DND-41 (cell line): ENCODE measurements at regions not wholly inside any gene's neighbourhood (a gene's known extent, or its start where the extent isn't known, plus 50 kb on each side); places are given as distances from the start of the nearest gene placed in this dataset.

ENCODE experiments used
- ATAC-seq: fragments of 200-7000 bp; cut with Tn5 transposase; 3 replicates; pipeline ENCODE4 v1.9.1; 2021; ENCODE audit warnings: low read depth; ENCODE audit not compliant: insufficient read depth
- DNase-seq: peaks from one replicate; pipeline ENCODE4 v3.0.0-alpha.2; 2020
- H2AFZ ChIP-seq: 2 replicates; pipeline ENCODE4 v1.6.0; 2012; ENCODE audit warnings: low read depth, low read length
- H3K27ac ChIP-seq: 2 replicates; pipeline ENCODE4 v1.5.1; 2012; ENCODE audit warnings: low read length, inconsistent platforms
- H3K27me3 ChIP-seq: fragments of 200-600 bp; sonication (generic); 2 replicates; pipeline ENCODE4 v1.6.0; 2012; ENCODE audit warnings: low read length, mild to moderate bottlenecking, inconsistent platforms; ENCODE audit not compliant: insufficient read depth, poor library complexity
- H3K36me3 ChIP-seq: 2 replicates; pipeline ENCODE4 v1.5.1; 2012; ENCODE audit warnings: low read length, inconsistent platforms; ENCODE audit not compliant: insufficient read depth
- H3K4me1 ChIP-seq: 2 replicates; pipeline ENCODE4 v1.5.1; 2012; ENCODE audit warnings: mild to moderate bottlenecking, low read length; ENCODE audit not compliant: insufficient read depth
- H3K4me2 ChIP-seq: 2 replicates; pipeline ENCODE4 v1.6.0; 2012; ENCODE audit warnings: mild to moderate bottlenecking, moderate library complexity, low read length, inconsistent platforms; ENCODE audit not compliant: insufficient read depth
- H3K4me3 ChIP-seq, 2 experiments: fragments of 200-600 bp in 1 of 2; shearing (Covaris generic) in 1 of 2; 2 replicates each; pipeline ENCODE4 v1.5.1; 2012 to 2016; ENCODE audit warnings: inconsistent platforms in 2 of 2, low read length in 2 of 2, mild to moderate bottlenecking in 2 of 2, low read depth in 1 of 2, moderate library complexity in 1 of 2
- H3K79me2 ChIP-seq: 2 replicates; pipeline ENCODE4 v1.6.0; 2012; ENCODE audit warnings: low read length, inconsistent platforms; ENCODE audit not compliant: insufficient read depth
- H3K9ac ChIP-seq: 2 replicates; pipeline ENCODE4 v1.6.0; 2012; ENCODE audit warnings: low read depth, mild to moderate bottlenecking, inconsistent platforms, low read length, moderate library complexity
- H3K9me3 ChIP-seq: 2 replicates; pipeline ENCODE4 v1.5.1; 2012; ENCODE audit warnings: low read length, moderate library complexity, mild to moderate bottlenecking, inconsistent platforms; ENCODE audit not compliant: insufficient read depth, severe bottlenecking
- H4K20me1 ChIP-seq: 2 replicates; pipeline ENCODE4 v1.6.0; 2012; ENCODE audit warnings: low read length; ENCODE audit not compliant: insufficient read depth
- CTCF ChIP-seq: IDR thresholded peaks from 2 replicates; pipeline ENCODE4 v1.5.1; 2012; ENCODE audit warnings: borderline replicate concordance, low read length, moderate library complexity, mild to moderate bottlenecking; ENCODE audit not compliant: poor library complexity, severe bottlenecking; ENCODE audit errors: extremely low read depth
- EZH2 ChIP-seq: IDR thresholded peaks from 3 replicates; pipeline ENCODE4 v1.6.1; 2012; ENCODE audit warnings: borderline replicate concordance, low read depth, mild to moderate bottlenecking, moderate library complexity, low read length, inconsistent platforms; ENCODE audit not compliant: severe bottlenecking

DNA sequence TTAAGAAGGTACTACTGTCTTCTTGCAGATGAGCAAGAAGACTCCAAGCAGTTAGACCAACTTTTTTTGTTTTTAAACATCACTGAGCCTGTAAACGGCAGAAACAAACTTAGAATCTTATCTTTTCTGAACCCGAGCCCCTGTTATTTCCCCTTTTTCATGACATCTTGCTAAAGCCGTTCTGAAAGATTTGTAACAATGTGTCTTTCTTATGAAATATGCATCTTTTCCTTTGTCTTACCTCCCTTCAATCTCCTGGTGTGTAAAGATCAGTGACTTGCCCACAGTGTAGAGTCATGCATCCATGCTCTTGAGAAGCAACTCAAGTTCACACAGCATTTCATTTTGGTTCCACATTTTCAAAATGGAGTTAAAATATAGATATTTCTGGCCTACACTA lies 288.8 kb upstream of the CELF4 start:
- no peak overlapping the region for H3K27ac ChIP-seq
- H3K79me2 ChIP-seq = no peaks in the 10 kb centered on the region
- DNase-seq (no peak), ATAC-seq (no peak)
- no peaks in the 10 kb centered on the region for H4K20me1 ChIP-seq
- TF ChIP-seq EZH2 = no peak
- no peak for TF ChIP-seq CTCF
- H3K36me3 ChIP-seq = no peaks in the 10 kb centered on the region
- H3K27me3 ChIP-seq = no peaks in the 10 kb centered on the region
- no peaks in the 10 kb centered on the region for H3K4me1 ChIP-seq
- no peak overlapping the region for H2AFZ ChIP-seq
- no peak overlapping the region for H3K4me2 ChIP-seq
- no peak overlapping the region for H3K4me3 ChIP-seq
- no peaks in the 10 kb centered on the region for H3K9me3 ChIP-seq
- no peak overlapping the region for H3K9ac ChIP-seq

DNA sequence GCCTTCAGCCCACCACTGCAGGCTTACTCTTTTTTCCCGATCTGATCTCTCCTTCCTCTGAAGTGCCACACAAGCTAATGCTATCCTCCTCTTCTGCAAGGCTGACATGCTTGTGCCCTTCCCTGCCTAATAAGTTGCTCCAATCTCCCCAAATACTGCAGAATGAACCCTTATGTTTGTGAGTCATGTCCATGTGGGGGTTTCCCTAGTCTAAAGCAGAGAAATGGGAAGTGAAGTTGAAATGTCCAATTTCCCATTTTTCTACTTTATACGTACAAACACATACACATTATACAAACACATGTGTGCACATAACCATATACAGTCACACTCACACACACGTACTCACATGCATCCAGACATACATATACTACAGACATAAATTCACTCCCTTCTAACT lies 288.1 kb upstream of the CELF4 start:
- Histone ChIP-seq H4K20me1 (no peaks in the 10 kb centered on the region), H3K9ac (no peak overlapping the region), H3K27ac (no peak overlapping the region), H3K27me3 (no peaks in the 10 kb centered on the region), H3K79me2 (no peaks in the 10 kb centered on the region), H3K4me2 (no peak overlapping the region), H3K4me3 (no peak overlapping the region), H3K9me3 (no peaks in the 10 kb centered on the region), H3K4me1 (no peaks in the 10 kb centered on the region), H3K36me3 (no peaks in the 10 kb centered on the region), H2AFZ (no peak overlapping the region)
- DNase-seq (no peak), ATAC-seq (no peak)
- no peak for TF ChIP-seq EZH2
- no peak for TF ChIP-seq CTCF

- Histone ChIP-seq H3K79me2 (no peaks in the 10 kb centered on the region), H3K4me1 (no peaks in the 10 kb centered on the region), H3K4me3 (no peak overlapping the region), H3K4me2 (no peak overlapping the region), H4K20me1 (no peaks in the 10 kb centered on the region), H3K9me3 (no peaks in the 10 kb centered on the region), H3K9ac (no peak overlapping the region), H3K27me3 (no peaks in the 10 kb centered on the region), H2AFZ (no peak overlapping the region), H3K36me3 (no peaks in the 10 kb centered on the region), H3K27ac (no peak overlapping the region)
- ATAC-seq = no peak
- DNase-seq = no peak
- TF ChIP-seq EZH2 (no peak), CTCF (no peak)
Observed at GRCh38 chr18:37852464-37852863, 286.9 kb upstream of the CELF4 start.

GRCh38 chr18:37847544-37847943 lies 281.9 kb upstream of the CELF4 start:
- H3K9me3 ChIP-seq = no peaks in the 10 kb centered on the region
- DNase-seq = no peak
- no peak overlapping the region for H2AFZ ChIP-seq

More at GRCh38 chr18:37847544-37847943, 281.9 kb upstream of the CELF4 start:
- H3K4me2 ChIP-seq = no peak overlapping the region
- H3K4me1 ChIP-seq = no peaks in the 10 kb centered on the region
- no peak for ATAC-seq
- H3K9ac ChIP-seq = no peak overlapping the region
- no peaks in the 10 kb centered on the region for H3K27me3 ChIP-seq
- H3K27ac ChIP-seq = no peak overlapping the region
- H3K4me3 ChIP-seq = no peak overlapping the region
- TF ChIP-seq CTCF (no peak), EZH2 (no peak)
- H3K79me2 ChIP-seq = no peaks in the 10 kb centered on the region
- no peaks in the 10 kb centered on the region for H4K20me1 ChIP-seq
- no peaks in the 10 kb centered on the region for H3K36me3 ChIP-seq
